ACC112 (cell line): ENCODE measurements at regions not wholly inside any gene's neighbourhood (a gene's known extent, or its start where the extent isn't known, plus 50 kb on each side); places are given as distances from the start of the nearest gene placed in this dataset.

Experiments
- H2AFZ ChIP-seq: fragments of 200-600 bp; sonication (generic); one replicate; pipeline ENCODE4 v1.6.0; 2017; ENCODE audit warnings: antibody characterized with exemption, low read length; ENCODE audit not compliant: unreplicated experiment
- H3K27ac ChIP-seq: fragments of 200-600 bp; sonication (generic); 2 replicates; pipeline ENCODE4 v1.5.1; 2014; ENCODE audit warnings: low read depth, mild to moderate bottlenecking, antibody characterized with exemption, low read length, moderate library complexity
- H3K27me3 ChIP-seq: fragments of 200-600 bp; sonication (generic); 2 replicates; pipeline ENCODE4 v1.6.1; 2014; ENCODE audit warnings: mild to moderate bottlenecking, antibody characterized with exemption, low read length, moderate library complexity, mixed read lengths; ENCODE audit not compliant: insufficient read depth
- H3K36me3 ChIP-seq: fragments of 200-600 bp; sonication (generic); 2 replicates; pipeline ENCODE4 v1.6.1; 2016; ENCODE audit warnings: mild to moderate bottlenecking, antibody characterized with exemption, low read length, moderate library complexity, mixed read lengths; ENCODE audit not compliant: insufficient read depth
- H3K4me1 ChIP-seq: fragments of 200-600 bp; sonication (generic); one replicate; pipeline ENCODE4 v1.6.1; 2016; ENCODE audit warnings: low read length, mixed read lengths; ENCODE audit not compliant: insufficient read depth, unreplicated experiment, control insufficient read depth
- H3K4me3 ChIP-seq: fragments of 200-600 bp; sonication (generic); 2 replicates; pipeline ENCODE4 v1.5.1; 2014; ENCODE audit warnings: mild to moderate bottlenecking, low read depth, low read length
- H3K79me2 ChIP-seq: fragments of 200-600 bp; sonication (generic); one replicate; pipeline ENCODE4 v1.6.0; 2016; ENCODE audit warnings: low read length; ENCODE audit not compliant: control insufficient read depth, unreplicated experiment, insufficient read depth

DNA sequence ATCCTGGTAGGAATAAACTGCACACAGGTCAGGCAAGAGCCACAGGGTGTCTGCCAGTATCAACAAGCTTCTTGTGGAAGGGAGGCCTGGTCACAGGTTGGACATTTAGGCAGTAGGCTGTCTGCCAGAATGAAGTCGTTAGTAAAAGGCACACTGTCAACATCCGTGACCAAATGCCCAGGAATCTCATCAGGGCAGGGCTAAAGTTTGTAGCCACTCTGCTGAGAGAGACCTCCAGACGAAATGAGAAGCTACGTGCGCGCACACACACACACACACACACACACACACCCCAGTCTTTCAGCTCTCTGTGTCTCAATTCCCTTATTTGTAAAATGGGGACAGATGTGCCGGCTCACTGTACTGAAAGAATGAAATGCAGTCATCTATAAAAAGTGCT is 408.7 kb upstream of the ZFP42 start:
- H2AFZ ChIP-seq, result no peak overlapping the region
- no peak overlapping the region for H3K4me3 ChIP-seq
- H3K27ac ChIP-seq, result no peak overlapping the region
- H3K79me2 ChIP-seq, result no peaks in the 10 kb centered on the region
- H3K36me3 ChIP-seq, result no peaks in the 10 kb centered on the region
- H3K4me1 ChIP-seq, result no peaks in the 10 kb centered on the region
- H3K27me3 ChIP-seq, result no peaks in the 10 kb centered on the region

DNA sequence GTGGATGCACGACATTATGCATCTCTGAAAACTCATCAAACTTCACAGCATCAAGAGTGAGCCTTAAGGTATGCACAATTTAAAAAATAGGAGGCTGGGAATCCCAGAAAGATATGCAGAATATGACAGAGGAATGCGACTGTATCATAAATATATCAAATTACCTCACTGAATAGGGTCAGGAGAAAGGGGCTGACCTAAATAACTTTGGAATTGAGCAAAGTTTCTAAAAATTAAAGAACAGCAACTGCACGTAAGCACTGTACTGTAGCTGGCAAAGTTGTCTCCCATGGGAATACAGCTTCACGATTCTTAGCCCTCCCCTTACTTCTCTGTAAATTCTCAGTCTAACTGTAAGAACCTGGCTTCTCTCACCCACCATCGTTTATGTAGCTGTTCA is 397.4 kb upstream of the ZFP42 start:
- peaks cover 13% of the 10 kb centered on the region for H3K4me1 ChIP-seq

DNA sequence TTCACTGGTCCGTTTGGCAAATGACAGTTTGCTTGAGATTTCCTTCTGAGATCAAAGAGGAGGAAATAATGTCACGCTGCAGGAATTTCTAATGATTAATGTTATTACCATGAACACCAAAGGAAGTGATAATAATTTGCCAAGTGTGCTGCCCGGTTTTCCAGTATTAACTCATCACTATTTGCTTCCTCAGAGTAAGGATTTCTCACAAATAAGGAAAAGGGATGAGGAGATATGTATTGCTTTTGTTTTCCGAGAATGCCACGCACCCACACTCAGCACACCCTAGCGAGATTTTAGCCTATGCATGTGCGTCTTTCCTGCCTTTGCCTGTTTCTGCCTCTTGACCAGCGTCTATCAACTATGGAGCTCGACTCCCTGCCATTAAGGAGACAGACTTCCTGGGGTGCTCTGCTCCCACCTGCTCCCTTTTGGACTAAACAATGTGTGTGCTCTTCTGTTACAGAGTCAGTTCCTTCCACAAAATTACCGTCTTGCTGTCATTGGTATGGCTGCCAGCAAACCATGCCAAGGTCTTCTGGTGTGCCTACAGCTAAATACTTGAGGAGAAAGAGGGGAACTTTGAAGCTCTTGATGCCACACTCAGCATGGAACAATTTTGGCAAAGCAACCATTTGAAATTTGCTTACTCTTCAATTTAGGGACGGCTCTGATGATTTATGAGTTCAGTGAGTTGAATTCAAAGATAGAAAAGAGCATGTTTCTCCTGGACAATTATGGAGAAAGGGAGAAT is 393.1 kb upstream of the ZFP42 start:
- H3K4me3 ChIP-seq, result no peak overlapping the region
- no peaks in the 10 kb centered on the region for H3K36me3 ChIP-seq
- no peaks in the 10 kb centered on the region for H3K79me2 ChIP-seq
- H3K27me3 ChIP-seq, result no peaks in the 10 kb centered on the region
- H3K27ac ChIP-seq, result 0 out of 2 replicates have a peak overlapping the region, but pooled peaks have one; percentile 9
- peak overlapping the region; percentile 10 for H2AFZ ChIP-seq
- peaks cover 25% of the 10 kb centered on the region for H3K4me1 ChIP-seq

More for the DNA sequence above, 397.4 kb upstream of the ZFP42 start:
- no peaks in the 10 kb centered on the region for H3K79me2 ChIP-seq
- H3K27ac ChIP-seq, result no peak overlapping the region
- no peak overlapping the region for H2AFZ ChIP-seq
- no peak overlapping the region for H3K4me3 ChIP-seq
- no peaks in the 10 kb centered on the region for H3K27me3 ChIP-seq
- H3K36me3 ChIP-seq, result no peaks in the 10 kb centered on the region

DNA sequence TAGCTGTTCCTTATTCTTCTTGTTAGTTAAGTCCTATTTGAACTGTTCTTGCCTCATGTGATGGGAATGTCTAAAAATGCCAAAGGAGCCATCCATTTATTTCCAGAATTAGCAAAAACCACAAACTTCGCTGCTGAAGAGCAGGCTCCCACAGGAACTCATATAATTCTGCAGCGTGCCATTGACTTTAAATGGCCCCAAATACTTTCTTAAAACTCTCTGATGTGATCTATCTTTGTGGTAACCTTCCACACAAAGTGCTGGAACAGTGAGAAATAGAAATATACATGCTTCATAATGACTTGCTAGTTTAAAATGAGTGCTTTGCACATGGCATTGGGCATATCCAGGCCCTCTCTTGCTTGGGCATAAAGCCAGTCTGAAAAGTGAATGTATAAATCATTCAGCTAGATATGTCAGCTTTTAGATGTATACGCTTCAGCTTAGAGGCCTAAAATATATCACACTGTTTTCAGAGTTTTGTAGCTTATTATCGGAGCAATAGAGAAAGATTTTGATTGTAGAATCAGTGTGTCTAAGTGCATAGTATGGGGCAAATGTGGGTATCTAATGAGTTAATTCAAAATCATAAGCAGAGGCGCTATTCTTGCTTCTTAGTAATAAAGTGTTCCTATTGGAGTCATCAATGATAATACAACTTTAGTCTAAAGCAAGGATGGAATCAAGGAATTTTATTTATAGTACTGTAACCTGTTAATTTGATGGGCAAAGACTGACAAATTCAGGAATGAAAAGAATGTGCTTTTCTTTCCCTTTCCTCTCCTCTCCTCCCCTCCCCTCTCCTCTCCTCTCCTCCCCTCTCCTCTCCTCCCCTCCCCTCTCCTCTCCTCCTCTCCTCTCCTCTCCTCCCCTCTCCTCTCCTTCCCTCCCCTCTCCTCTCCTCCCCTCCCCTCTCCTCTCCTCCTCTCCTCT is 392.2 kb upstream of the ZFP42 start:
- H3K4me3 ChIP-seq, result no peak overlapping the region
- peaks cover 28% of the 10 kb centered on the region for H3K4me1 ChIP-seq
- H2AFZ ChIP-seq, result peak overlapping the region; percentile 10
- H3K79me2 ChIP-seq, result no peaks in the 10 kb centered on the region
- H3K27me3 ChIP-seq, result no peaks in the 10 kb centered on the region
- H3K36me3 ChIP-seq, result no peaks in the 10 kb centered on the region
- H3K27ac ChIP-seq, result no peak overlapping the region

DNA sequence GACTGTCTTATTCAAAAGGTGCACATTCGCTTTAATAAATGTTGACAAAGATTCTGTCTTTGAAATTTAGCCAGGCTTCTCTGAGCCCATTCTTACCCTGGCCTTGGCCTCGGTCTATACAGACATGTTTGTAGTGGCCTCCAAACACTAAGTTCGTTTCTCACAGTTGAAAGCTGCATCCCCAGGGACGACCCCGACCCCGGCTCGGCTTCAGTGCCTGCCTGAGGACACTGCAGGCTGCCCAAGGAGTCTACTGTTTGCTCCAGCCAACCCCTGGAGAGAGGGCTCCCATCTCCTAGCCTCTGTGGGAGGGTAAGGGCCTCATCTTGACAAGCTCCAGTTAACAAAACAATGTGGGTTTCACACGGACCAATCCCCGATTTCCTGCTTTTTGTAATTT is 390.6 kb upstream of the ZFP42 start:
- no peak overlapping the region for H2AFZ ChIP-seq
- peaks cover 28% of the 10 kb centered on the region for H3K4me1 ChIP-seq
- H3K27ac ChIP-seq, result no peak overlapping the region
- H3K4me3 ChIP-seq, result no peak overlapping the region
- no peaks in the 10 kb centered on the region for H3K27me3 ChIP-seq
- no peaks in the 10 kb centered on the region for H3K79me2 ChIP-seq
- H3K36me3 ChIP-seq, result no peaks in the 10 kb centered on the region

DNA sequence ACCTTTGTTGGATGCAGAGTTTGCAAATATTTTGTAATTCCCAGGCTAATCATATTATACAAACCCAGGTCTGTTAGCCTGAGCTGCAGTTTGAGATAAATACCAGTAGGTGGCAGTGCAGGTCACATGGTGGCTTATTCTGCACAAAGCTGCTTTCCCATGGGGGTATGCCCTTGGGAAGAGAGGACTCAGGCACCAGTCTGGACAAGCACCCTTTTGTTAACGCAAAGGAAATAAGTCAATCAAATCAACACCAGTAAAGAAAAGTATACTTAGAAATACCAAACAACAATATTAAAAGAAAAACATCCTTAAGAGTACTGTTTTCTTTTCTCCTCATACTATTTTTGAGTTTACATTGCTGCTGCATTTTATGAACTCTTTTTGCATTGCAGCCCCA is 389.0 kb upstream of the ZFP42 start:
- no peaks in the 10 kb centered on the region for H3K79me2 ChIP-seq
- H3K27me3 ChIP-seq, result no peaks in the 10 kb centered on the region
- H3K4me1 ChIP-seq, result peaks cover 28% of the 10 kb centered on the region
- no peak overlapping the region for H3K4me3 ChIP-seq
- H3K36me3 ChIP-seq, result no peaks in the 10 kb centered on the region
- H3K27ac ChIP-seq, result no peak overlapping the region
- no peak overlapping the region for H2AFZ ChIP-seq

DNA sequence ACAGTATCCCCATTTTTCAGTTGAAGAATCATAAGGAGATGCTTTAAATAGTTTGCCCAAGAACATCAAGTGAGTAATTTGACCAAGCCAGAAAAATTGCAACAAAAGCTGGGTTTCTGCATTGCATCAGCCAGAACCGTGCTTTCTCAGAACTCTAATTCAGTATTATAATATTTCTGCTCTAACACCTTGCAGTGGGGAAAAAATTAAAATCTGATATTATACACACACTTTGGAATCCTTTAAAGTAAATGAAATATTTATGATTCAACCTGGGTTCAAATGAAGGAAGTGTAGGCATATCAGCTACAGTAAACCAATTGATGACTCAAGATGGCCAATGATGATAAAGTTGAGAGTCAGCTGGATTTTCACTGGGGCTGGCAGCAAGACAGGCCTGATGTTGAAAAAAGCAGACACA is 387.6 kb upstream of the ZFP42 start:
- no peak overlapping the region for H2AFZ ChIP-seq

DNA sequence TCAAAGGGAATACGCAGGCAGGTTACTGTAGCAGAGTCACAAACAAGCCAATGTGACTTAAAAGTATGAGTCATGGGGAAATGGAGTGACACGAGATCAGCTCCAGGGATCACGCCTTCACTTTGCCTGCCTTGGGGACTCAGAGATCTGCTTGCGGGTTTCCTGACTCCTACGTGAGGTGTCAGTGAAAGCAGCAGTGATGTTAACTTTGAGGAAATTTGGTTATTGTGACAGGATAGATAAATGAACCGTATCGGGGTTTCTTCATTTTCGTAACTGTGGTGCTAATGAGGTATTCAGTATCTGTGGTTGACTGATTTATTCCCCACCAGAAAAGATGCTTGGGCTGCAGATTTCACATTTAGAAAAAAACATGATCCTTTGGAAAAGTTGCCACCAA is 383.3 kb upstream of the ZFP42 start:
- Histone ChIP-seq H2AFZ (no peak overlapping the region), H3K79me2 (no peaks in the 10 kb centered on the region), H3K4me3 (no peak overlapping the region), H3K36me3 (no peaks in the 10 kb centered on the region), H3K27ac (no peak overlapping the region), H3K27me3 (no peaks in the 10 kb centered on the region), H3K4me1 (peaks cover 6% of the 10 kb centered on the region)

More for the DNA sequence above, 387.6 kb upstream of the ZFP42 start:
- Histone ChIP-seq H3K36me3 (no peaks in the 10 kb centered on the region), H3K4me1 (peaks cover 17% of the 10 kb centered on the region), H3K4me3 (no peak overlapping the region), H3K27me3 (no peaks in the 10 kb centered on the region), H3K79me2 (no peaks in the 10 kb centered on the region), H3K27ac (no peak overlapping the region)

DNA sequence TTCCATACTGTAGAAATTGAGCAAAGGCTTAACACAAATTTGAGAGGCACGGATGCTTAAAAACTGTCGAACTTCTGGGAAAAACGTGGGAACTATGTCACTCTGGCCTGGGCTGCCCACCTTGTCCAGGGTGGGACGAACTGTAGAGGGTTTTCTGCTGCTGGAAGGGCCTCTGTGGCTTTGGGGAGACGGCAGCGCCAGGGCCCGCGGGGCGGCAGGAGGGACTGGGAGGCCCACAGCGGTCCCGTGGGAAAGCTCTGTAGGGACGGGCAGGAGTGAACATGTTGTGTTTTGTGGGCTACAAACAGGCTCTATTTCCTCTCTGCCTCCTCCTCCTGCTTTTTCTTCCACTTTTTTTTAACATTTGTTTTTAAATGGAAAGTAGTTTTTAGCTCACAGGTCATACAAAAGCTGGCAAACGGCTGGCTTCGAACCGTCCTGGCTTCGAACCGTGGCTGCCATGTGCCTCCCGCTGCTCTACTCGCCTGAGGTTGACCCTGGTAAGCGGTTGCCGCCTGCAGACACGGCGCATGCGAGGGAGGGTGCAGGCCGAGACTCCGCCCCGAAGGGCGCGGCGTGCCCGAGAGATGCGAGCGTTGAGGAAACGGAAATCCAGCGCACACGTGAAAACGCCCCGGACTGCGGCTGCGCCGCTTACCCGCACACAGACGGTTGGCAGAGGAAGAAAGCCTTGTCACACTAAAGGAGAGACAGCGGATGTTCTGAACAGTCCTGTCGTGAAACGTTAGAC is 382.3 kb upstream of the ZFP42 start:
- H3K4me1 ChIP-seq, result peaks cover 2% of the 10 kb centered on the region
- H3K27ac ChIP-seq, result no peak overlapping the region
- no peaks in the 10 kb centered on the region for H3K79me2 ChIP-seq
- no peak overlapping the region for H2AFZ ChIP-seq
- H3K27me3 ChIP-seq, result no peaks in the 10 kb centered on the region
- H3K36me3 ChIP-seq, result no peaks in the 10 kb centered on the region
- no peak overlapping the region for H3K4me3 ChIP-seq

DNA sequence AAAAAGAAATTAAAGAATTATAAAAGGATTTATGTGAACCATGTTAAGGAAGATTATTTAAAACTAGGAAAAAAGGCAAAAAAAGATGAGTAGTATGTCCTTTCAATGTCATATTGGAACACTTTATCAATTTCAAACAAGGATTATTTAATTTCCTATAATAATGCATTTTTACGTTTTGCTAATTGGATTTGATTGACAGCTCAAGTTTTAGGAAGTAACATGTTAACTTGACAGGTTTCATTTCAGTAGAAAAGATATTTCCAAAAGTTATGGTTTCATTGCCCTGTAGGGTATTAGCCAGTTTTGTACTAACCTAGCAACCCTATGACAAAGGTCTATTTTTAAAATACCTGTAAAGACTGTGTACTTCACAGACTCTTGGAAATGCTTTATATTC is 379.6 kb upstream of the ZFP42 start:
- Histone ChIP-seq H3K36me3 (no peaks in the 10 kb centered on the region), H3K27ac (no peak overlapping the region), H3K4me3 (no peak overlapping the region), H2AFZ (no peak overlapping the region), H3K4me1 (peaks cover 8% of the 10 kb centered on the region), H3K27me3 (no peaks in the 10 kb centered on the region), H3K79me2 (no peaks in the 10 kb centered on the region)
